Endodermal cell (in vitro differentiated cells): ENCODE measurements at regions not wholly inside any gene's neighbourhood (a gene's known extent, or its start where the extent isn't known, plus 50 kb on each side); places are given as distances from the start of the nearest gene placed in this dataset.

ENCODE experiments used
- DNase-seq: peaks from one replicate; pipeline ENCODE4 v3.0.0-alpha.2; 2017
- H3K27ac ChIP-seq: 2 replicates; pipeline ENCODE4 v1.5.1; 2013; ENCODE audit warnings: mild to moderate bottlenecking, low read depth, low read length, moderate library complexity
- H3K27me3 ChIP-seq: 2 replicates; pipeline ENCODE4 v1.6.1; 2013; ENCODE audit warnings: mild to moderate bottlenecking, low read length, moderate library complexity; ENCODE audit not compliant: insufficient read depth, control insufficient read depth, poor library complexity, severe bottlenecking
- H3K36me3 ChIP-seq: 2 replicates; pipeline ENCODE4 v1.7.0; 2013; ENCODE audit warnings: mild to moderate bottlenecking, low read length, moderate library complexity; ENCODE audit not compliant: control insufficient read depth, insufficient read depth
- H3K4me1 ChIP-seq: one replicate; pipeline ENCODE4 v1.7.0; 2013; ENCODE audit warnings: low read length; ENCODE audit not compliant: control insufficient read depth, insufficient read depth
- H3K4me3 ChIP-seq: 2 replicates; pipeline ENCODE4 v1.5.1; 2013; ENCODE audit warnings: mild to moderate bottlenecking, low read length, moderate library complexity
- H3K9ac ChIP-seq: 2 replicates; pipeline ENCODE4 v1.6.1; 2013; ENCODE audit warnings: mild to moderate bottlenecking, low read length, moderate library complexity; ENCODE audit not compliant: poor library complexity, severe bottlenecking; ENCODE audit errors: extremely low read depth
- H3K9me3 ChIP-seq: 2 replicates; pipeline ENCODE4 v1.6.1; 2013; ENCODE audit warnings: mild to moderate bottlenecking, low read length, moderate library complexity; ENCODE audit not compliant: control insufficient read depth
- H3K27ac Mint-ChIP-seq: 2 replicates; pipeline ENCODE4 v1.8.0; 2020; ENCODE audit warnings: mixed read lengths
- H3K27me3 Mint-ChIP-seq: 2 replicates; pipeline ENCODE4 v1.8.0; 2021; ENCODE audit warnings: mild to moderate bottlenecking, mixed read lengths; ENCODE audit not compliant: insufficient read depth
- H3K36me3 Mint-ChIP-seq: 2 replicates; pipeline ENCODE4 v1.8.0; 2020; ENCODE audit warnings: low read depth, mixed read lengths
- H3K4me1 Mint-ChIP-seq: 2 replicates; pipeline ENCODE4 v1.8.0; 2020; ENCODE audit warnings: mixed read lengths
- H3K4me3 Mint-ChIP-seq: 2 replicates; pipeline ENCODE4 v1.8.0; 2020; ENCODE audit warnings: mild to moderate bottlenecking, moderate library complexity, mixed read lengths
- H3K9me3 Mint-ChIP-seq: 2 replicates; pipeline ENCODE4 v1.8.0; 2020; ENCODE audit warnings: mild to moderate bottlenecking, mixed read lengths
- CTCF ChIP-seq: fragments of 200-600 bp; sonication (generic); conservative IDR thresholded peaks from 2 replicates; pipeline ENCODE4 v1.5.0; 2021; ENCODE audit warnings: antibody characterized with exemption, mild to moderate bottlenecking
- WGBS, 2 experiments: methylation state at CpG; one replicate each; pipeline versions ENCODE4 v1.1.5 to v1.1.7; 2013; ENCODE audit warnings: missing lambda C conversion rate in 2 of 2, mixed read lengths in 1 of 2; ENCODE audit not compliant: insufficient coverage in 1 of 2, insufficient read length in 1 of 2; 5-methylcytosine and 5-hydroxymethylcytosine counted together

- no peaks in the 10 kb centered on the region for H3K9me3 Mint-ChIP-seq
- Histone ChIP-seq H3K27me3 (no peaks in the 10 kb centered on the region), H3K36me3 (no peaks in the 10 kb centered on the region), H3K4me3 (no peak overlapping the region), H3K4me1 (peaks cover 5% of the 10 kb centered on the region), H3K9me3 (peaks cover 8% of the 10 kb centered on the region), H3K27ac (no peak overlapping the region), H3K9ac (no peak overlapping the region)
- H3K36me3 Mint-ChIP-seq: no peaks in the 10 kb centered on the region
- no peak overlapping the region for H3K4me3 Mint-ChIP-seq
- DNase-seq: peak; percentile 54
- H3K27me3 Mint-ChIP-seq: no peaks in the 10 kb centered on the region
- TF ChIP-seq CTCF: peak; percentile 75
- H3K4me1 Mint-ChIP-seq: peaks cover 5% of the 10 kb centered on the region
- WGBS, 2 experiments: 92% methylated on average over 3 of the region's 4 CpGs; no CpG with 5 or more reads in 1 of the 2 experiments
- no peak overlapping the region for H3K27ac Mint-ChIP-seq
These were observed 204.0 kb downstream of the CYRIA start for GRCh38 chr2:16461672-16462071.

DNA sequence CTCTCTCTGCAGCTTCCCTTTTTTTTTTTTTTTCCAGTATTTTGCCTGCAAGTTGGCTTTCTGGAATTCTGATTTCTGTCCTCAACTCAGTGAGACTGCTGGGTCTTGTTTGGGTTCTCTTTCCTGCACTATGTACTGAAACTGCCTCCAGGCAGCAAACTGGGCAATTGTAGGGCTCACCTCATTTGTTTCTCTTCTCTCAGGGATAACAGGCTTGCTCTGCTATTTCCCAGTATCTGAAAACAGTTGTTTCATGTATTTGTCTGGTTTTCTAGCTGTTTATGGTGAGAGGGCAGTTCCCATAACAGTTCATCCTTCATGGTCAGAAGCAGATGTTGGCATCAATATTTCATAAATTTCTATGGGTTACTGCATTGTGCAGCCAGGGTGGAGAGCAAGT lies 206.0 kb downstream of the CYRIA start:
- H3K36me3 ChIP-seq: no peaks in the 10 kb centered on the region
- H3K9me3 Mint-ChIP-seq: no peaks in the 10 kb centered on the region
- peaks cover 8% of the 10 kb centered on the region for H3K9me3 ChIP-seq
- TF ChIP-seq CTCF: no peak
- no peak overlapping the region for H3K4me3 ChIP-seq
- H3K4me1 Mint-ChIP-seq: peaks cover 5% of the 10 kb centered on the region
- H3K27me3 Mint-ChIP-seq: no peaks in the 10 kb centered on the region
- no peak overlapping the region for H3K27ac ChIP-seq
- H3K4me1 ChIP-seq: peaks cover 5% of the 10 kb centered on the region
- H3K4me3 Mint-ChIP-seq: no peak overlapping the region
- no peaks in the 10 kb centered on the region for H3K36me3 Mint-ChIP-seq
- DNase-seq: no peak
- no peak overlapping the region for H3K27ac Mint-ChIP-seq
- no peak overlapping the region for H3K9ac ChIP-seq
- H3K27me3 ChIP-seq: no peaks in the 10 kb centered on the region

GRCh38 chr2:16454621-16455020 lies 211.0 kb downstream of the CYRIA start:
- Histone ChIP-seq H3K9ac (no peak overlapping the region), H3K27ac (no peak overlapping the region), H3K4me3 (no peak overlapping the region), H3K27me3 (no peaks in the 10 kb centered on the region), H3K36me3 (no peaks in the 10 kb centered on the region), H3K4me1 (no peaks in the 10 kb centered on the region), H3K9me3 (peaks cover 8% of the 10 kb centered on the region)
- Mint-ChIP-seq H3K4me3 (no peak overlapping the region), H3K36me3 (no peaks in the 10 kb centered on the region), H3K27me3 (no peaks in the 10 kb centered on the region), H3K27ac (no peak overlapping the region), H3K9me3 (no peaks in the 10 kb centered on the region), H3K4me1 (peaks cover 4% of the 10 kb centered on the region)
- DNase-seq: no peak
- WGBS, 2 experiments: 88 to 100% methylated on average over 1 to 2 of the region's 2 CpGs
- no peak for TF ChIP-seq CTCF
